ENCODE measurements at regions not wholly inside any gene's neighbourhood (a gene's known extent, or its start where the extent isn't known, plus 50 kb on each side); places are given as distances from the start of the nearest gene placed in this dataset.

GRCh38 chr3:110620118-110620517 lies 451.5 kb upstream of the NECTIN3 start:
- ChIA-PET RAD21 (ENCODE audit: unreplicated experiment) (no interaction called here), SMC1A (ENCODE audit: uncharacterized antibody, unreplicated experiment) (no interaction called here), CTCF (no interaction called here), POLR2A (no interaction called here)
- TF ChIP-seq TAF1 (IDR thresholded peaks at IDR 0.05; ENCODE audit: borderline replicate concordance, low read depth, low read length) (no peak), HDAC2 (IDR thresholded peaks at IDR 0.05) (no peak), ZNF622 (IDR thresholded peaks at IDR 0.05) (no peak), ZSCAN29 (IDR thresholded peaks at IDR 0.05) (no peak), ZNF207 (IDR thresholded peaks at IDR 0.05; ENCODE audit: borderline replicate concordance) (no peak), SUPT20H (IDR thresholded peaks at IDR 0.05; ENCODE audit: borderline replicate concordance, control insufficient read depth, low read depth, low read length) (no peak), RCOR1 (conservative IDR thresholded peaks at IDR 0.05; ENCODE audit: low read depth, low read length) (no peak), CHD4 (IDR thresholded peaks at IDR 0.05) (no peak), BACH1 (IDR thresholded peaks at IDR 0.05; ENCODE audit: borderline replicate concordance) (no peak), NRF1 (conservative IDR thresholded peaks at IDR 0.05; ENCODE audit: low read depth, low read length) (no peak), ETV6 (conservative IDR thresholded peaks at IDR 0.05 in 1 of 2, IDR thresholded peaks at IDR 0.05 in 1 of 2; ENCODE audit: borderline replicate concordance in 1 of 2, low read depth in 1 of 2) (no peak), HCFC1 (IDR thresholded peaks at IDR 0.05; ENCODE audit: low read length) (no peak), PKNOX1 (IDR thresholded peaks at IDR 0.05) (no peak), MEF2A (IDR thresholded peaks at IDR 0.05; ENCODE audit: insufficient read depth, low read depth, low read length) (no peak), ZNF384 (IDR thresholded peaks at IDR 0.05; ENCODE audit: borderline replicate concordance, low read depth, low read length) (no peak)
- TF ChIP-seq, protein P1, sequence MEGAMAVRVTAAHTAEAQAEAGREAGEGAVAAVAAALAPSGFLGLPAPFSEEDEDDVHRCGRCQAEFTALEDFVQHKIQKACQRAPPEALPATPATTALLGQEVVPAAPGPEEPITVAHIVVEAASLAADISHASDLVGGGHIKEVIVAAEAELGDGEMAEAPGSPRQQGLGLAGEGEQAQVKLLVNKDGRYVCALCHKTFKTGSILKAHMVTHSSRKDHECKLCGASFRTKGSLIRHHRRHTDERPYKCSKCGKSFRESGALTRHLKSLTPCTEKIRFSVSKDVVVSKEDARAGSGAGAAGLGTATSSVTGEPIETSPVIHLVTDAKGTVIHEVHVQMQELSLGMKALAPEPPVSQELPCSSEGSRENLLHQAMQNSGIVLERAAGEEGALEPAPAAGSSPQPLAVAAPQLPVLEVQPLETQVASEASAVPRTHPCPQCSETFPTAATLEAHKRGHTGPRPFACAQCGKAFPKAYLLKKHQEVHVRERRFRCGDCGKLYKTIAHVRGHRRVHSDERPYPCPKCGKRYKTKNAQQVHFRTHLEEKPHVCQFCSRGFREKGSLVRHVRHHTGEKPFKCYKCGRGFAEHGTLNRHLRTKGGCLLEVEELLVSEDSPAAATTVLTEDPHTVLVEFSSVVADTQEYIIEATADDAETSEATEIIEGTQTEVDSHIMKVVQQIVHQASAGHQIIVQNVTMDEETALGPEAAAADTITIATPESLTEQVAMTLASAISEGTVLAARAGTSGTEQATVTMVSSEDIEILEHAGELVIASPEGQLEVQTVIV (IDR thresholded peaks at IDR 0.05; ENCODE audit: borderline replicate concordance, partially characterized antibody) = no peak
- TF ChIP-seq, protein P2, sequence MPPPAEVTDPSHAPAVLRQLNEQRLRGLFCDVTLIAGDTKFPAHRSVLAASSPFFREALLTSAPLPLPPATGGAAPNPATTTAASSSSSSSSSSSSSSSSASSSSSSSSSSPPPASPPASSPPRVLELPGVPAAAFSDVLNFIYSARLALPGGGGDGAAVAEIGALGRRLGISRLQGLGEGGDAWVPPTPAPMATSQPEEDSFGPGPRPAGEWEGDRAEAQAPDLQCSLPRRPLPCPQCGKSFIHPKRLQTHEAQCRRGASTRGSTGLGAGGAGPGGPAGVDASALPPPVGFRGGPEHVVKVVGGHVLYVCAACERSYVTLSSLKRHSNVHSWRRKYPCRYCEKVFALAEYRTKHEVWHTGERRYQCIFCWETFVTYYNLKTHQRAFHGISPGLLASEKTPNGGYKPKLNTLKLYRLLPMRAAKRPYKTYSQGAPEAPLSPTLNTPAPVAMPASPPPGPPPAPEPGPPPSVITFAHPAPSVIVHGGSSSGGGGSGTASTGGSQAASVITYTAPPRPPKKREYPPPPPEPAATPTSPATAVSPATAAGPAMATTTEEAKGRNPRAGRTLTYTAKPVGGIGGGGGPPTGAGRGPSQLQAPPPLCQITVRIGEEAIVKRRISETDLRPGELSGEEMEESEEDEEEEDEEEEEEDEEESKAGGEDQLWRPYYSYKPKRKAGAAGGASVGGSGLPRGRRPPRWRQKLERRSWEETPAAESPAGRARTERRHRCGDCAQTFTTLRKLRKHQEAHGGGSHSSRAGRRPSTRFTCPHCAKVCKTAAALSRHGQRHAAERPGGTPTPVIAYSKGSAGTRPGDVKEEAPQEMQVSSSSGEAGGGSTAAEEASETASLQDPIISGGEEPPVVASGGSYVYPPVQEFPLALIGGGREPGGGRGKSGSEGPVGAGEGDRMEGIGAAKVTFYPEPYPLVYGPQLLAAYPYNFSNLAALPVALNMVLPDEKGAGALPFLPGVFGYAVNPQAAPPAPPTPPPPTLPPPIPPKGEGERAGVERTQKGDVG (CRISPR knock-in tag; IDR thresholded peaks at IDR 0.05) = no peak
- no peak overlapping the region for H2AFZ ChIP-seq (ENCODE audit: control insufficient read depth, low read depth, low read length)
- ATAC-seq = no peak
- intact Hi-C loops (cut with micrococcal nuclease; ENCODE audit: unreplicated experiment) = no loop called here
- H3K4me1 ChIP-seq (ENCODE audit: control insufficient read depth, insufficient read depth, low read length) = no peaks in the 10 kb centered on the region
- DNase-seq (ENCODE audit: low read depth, low spot score) = no peak
- no peaks in the 10 kb centered on the region for H3K27me3 ChIP-seq (replicated peaks in 1 of 2; ENCODE audit: control insufficient read depth in 2 of 2, insufficient read depth in 2 of 2, low read length in 1 of 2)
- no peaks in the 10 kb centered on the region for H3K36me3 ChIP-seq (ENCODE audit: control insufficient read depth in 2 of 2, insufficient read depth in 2 of 2, low read length in 1 of 2)
- no peak overlapping the region for H3K9ac ChIP-seq (ENCODE audit: control insufficient read depth, insufficient read depth, low read length)
- WGBS (ENCODE audit: insufficient coverage, insufficient replicate concordance, low lambda C conversion rate, missing lambda C conversion rate) = 2% methylated on average over 4 of the region's 4 CpGs
- H3K4me2 ChIP-seq (ENCODE audit: control insufficient read depth, insufficient read depth) = no peak overlapping the region
- in situ Hi-C loops (cut with MboI) = no loop called here
- no peaks in the 10 kb centered on the region for H3K79me2 ChIP-seq (ENCODE audit: control insufficient read depth, insufficient read depth, low read length)
- BruUV-seq (replicated peaks) = no TSS peak
- no peaks in the 10 kb centered on the region for H4K20me1 ChIP-seq (ENCODE audit: control insufficient read depth, insufficient read depth)
- H3K27ac ChIP-seq (ENCODE audit: control insufficient read depth, insufficient read depth) = no peak overlapping the region
- no peaks in the 10 kb centered on the region for H3K9me3 ChIP-seq (replicated peaks; ENCODE audit: control insufficient read depth, insufficient read depth, low read length)
- no peak for FAIRE-seq
- H3K4me3 ChIP-seq = no peak overlapping the region

All from GM12878 (cell line).